ENCODE measurements at regions not wholly inside any gene's neighbourhood (a gene's known extent, or its start where the extent isn't known, plus 50 kb on each side); places are given as distances from the start of the nearest gene placed in this dataset.
A peak's percentile ranks its signal among the peaks of the same experiment; 100 is the strongest.

- TF ChIP-seq, protein P1, sequence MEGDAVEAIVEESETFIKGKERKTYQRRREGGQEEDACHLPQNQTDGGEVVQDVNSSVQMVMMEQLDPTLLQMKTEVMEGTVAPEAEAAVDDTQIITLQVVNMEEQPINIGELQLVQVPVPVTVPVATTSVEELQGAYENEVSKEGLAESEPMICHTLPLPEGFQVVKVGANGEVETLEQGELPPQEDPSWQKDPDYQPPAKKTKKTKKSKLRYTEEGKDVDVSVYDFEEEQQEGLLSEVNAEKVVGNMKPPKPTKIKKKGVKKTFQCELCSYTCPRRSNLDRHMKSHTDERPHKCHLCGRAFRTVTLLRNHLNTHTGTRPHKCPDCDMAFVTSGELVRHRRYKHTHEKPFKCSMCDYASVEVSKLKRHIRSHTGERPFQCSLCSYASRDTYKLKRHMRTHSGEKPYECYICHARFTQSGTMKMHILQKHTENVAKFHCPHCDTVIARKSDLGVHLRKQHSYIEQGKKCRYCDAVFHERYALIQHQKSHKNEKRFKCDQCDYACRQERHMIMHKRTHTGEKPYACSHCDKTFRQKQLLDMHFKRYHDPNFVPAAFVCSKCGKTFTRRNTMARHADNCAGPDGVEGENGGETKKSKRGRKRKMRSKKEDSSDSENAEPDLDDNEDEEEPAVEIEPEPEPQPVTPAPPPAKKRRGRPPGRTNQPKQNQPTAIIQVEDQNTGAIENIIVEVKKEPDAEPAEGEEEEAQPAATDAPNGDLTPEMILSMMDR (IDR thresholded peaks at IDR 0.05) = peak in 1 of 4 experiments; percentile 9
- TF ChIP-seq POLR2A (IDR thresholded peaks at IDR 0.05) = no peak
Observed at GRCh38 chr12:92034858-92035401, 110.7 kb downstream of the BTG1 start.

Measured in uterus (tissue), 2 donors.